Right lung (tissue), 2 donors: ENCODE measurements at regions not wholly inside any gene's neighbourhood (a gene's known extent, or its start where the extent isn't known, plus 50 kb on each side); places are given as distances from the start of the nearest gene placed in this dataset.

Experiments
- DNase-seq, 2 donors: peaks; one replicate each; pipeline ENCODE4 v3.0.0-alpha.2; 2013

- DNase-seq, result no peak
These were observed 364.0 kb downstream of the LPIN1 start for GRCh38 chr2:12110481-12110880.

- DNase-seq, result no peak
These were observed 367.0 kb downstream of the LPIN1 start for GRCh38 chr2:12113412-12113811.

- DNase-seq, result no peak
These were observed 368.4 kb downstream of the LPIN1 start for GRCh38 chr2:12114816-12115215.

- no peak for DNase-seq
These were observed 369.9 kb downstream of the LPIN1 start for GRCh38 chr2:12116228-12116750.

- DNase-seq, result no peak
These were observed 373.4 kb downstream of the LPIN1 start for GRCh38 chr2:12119841-12120240.

GRCh38 chr2:12120281-12121150, 374.1 kb downstream of the LPIN1 start:
- DNase-seq, result no peak

GRCh38 chr2:12124790-12125189, 378.4 kb downstream of the LPIN1 start:
- DNase-seq, result no peak

- DNase-seq, result no peak
These were observed 379.9 kb downstream of the LPIN1 start for GRCh38 chr2:12126318-12126717.

GRCh38 chr2:12127638-12128037, 381.2 kb downstream of the LPIN1 start:
- no peak for DNase-seq

- DNase-seq, result no peak
These were observed 385.5 kb downstream of the LPIN1 start for GRCh38 chr2:12131975-12132374.

- no peak for DNase-seq
These were observed 395.3 kb downstream of the LPIN1 start for GRCh38 chr2:12141618-12142258.

GRCh38 chr2:12151716-12152115, 405.3 kb downstream of the LPIN1 start:
- DNase-seq, result no peak

GRCh38 chr2:12152888-12153287, 406.5 kb downstream of the LPIN1 start:
- no peak for DNase-seq

- peak in 1 of 2 donors; percentile 33 for DNase-seq
These were observed 409.0 kb downstream of the LPIN1 start for GRCh38 chr2:12155303-12156051.

GRCh38 chr2:12156349-12156748, 409.9 kb downstream of the LPIN1 start:
- no peak for DNase-seq

GRCh38 chr2:12161085-12161484, 414.7 kb downstream of the LPIN1 start:
- no peak for DNase-seq

GRCh38 chr2:12162269-12163247, 416.1 kb downstream of the LPIN1 start:
- no peak for DNase-seq

- no peak for DNase-seq
These were observed 417.4 kb downstream of the LPIN1 start for GRCh38 chr2:12163866-12164265.

GRCh38 chr2:12164689-12165088, 418.3 kb downstream of the LPIN1 start:
- DNase-seq, result no peak

GRCh38 chr2:12167525-12168317, 421.3 kb downstream of the LPIN1 start:
- DNase-seq, result peak in 1 of 2 donors; percentile 21
